ENCODE measurements at regions not wholly inside any gene's neighbourhood (a gene's known extent, or its start where the extent isn't known, plus 50 kb on each side); places are given as distances from the start of the nearest gene placed in this dataset.

GRCh38 chr17:59466946-59467801 is 98.2 kb upstream of the DHX40 start (continued):
- no peak for TF ChIP-seq NR2F1 (CRISPR knock-in tag; IDR thresholded peaks at IDR 0.05)
- no peak for TF ChIP-seq POLR2G (IDR thresholded peaks at IDR 0.05; ENCODE audit: low read depth, low read length)
- peak; percentile 48 for TF ChIP-seq SAP130 (CRISPR knock-in tag; IDR thresholded peaks at IDR 0.05; ENCODE audit: low read depth)
- TF ChIP-seq ZNF510 (CRISPR knock-in tag; IDR thresholded peaks at IDR 0.05; ENCODE audit: low read depth): no peak
- no peak for TF ChIP-seq ZSCAN30 (CRISPR knock-in tag; IDR thresholded peaks at IDR 0.05)
- no peak for TF ChIP-seq ZNF616 (CRISPR knock-in tag; IDR thresholded peaks at IDR 0.05; ENCODE audit: low read depth)
- no peak for TF ChIP-seq CC2D1A (CRISPR knock-in tag; IDR thresholded peaks at IDR 0.05)
- TF ChIP-seq ZNF20 (CRISPR knock-in tag; IDR thresholded peaks at IDR 0.05): no peak
- no peak for TF ChIP-seq ZNF691 (CRISPR knock-in tag; IDR thresholded peaks at IDR 0.05; ENCODE audit: borderline replicate concordance, low read depth)
- no peak for TF ChIP-seq CCAR2 (optimal IDR thresholded peaks at IDR 0.05; ENCODE audit: low read depth, low read length)
- TF ChIP-seq ZNF207 (IDR thresholded peaks at IDR 0.05; ENCODE audit: borderline replicate concordance): no peak
- TF ChIP-seq ZZZ3 (CRISPR knock-in tag; IDR thresholded peaks at IDR 0.05; ENCODE audit: borderline replicate concordance): no peak
- no peak for TF ChIP-seq GPN1 (CRISPR knock-in tag; IDR thresholded peaks at IDR 0.05; ENCODE audit: borderline replicate concordance)
- TF ChIP-seq MXI1 (IDR thresholded peaks at IDR 0.05; ENCODE audit: borderline replicate concordance, low read depth, low read length): no peak
- TF ChIP-seq CENPT (CRISPR knock-in tag; IDR thresholded peaks at IDR 0.05; ENCODE audit: low read depth): no peak
- TF ChIP-seq AHDC1 (CRISPR knock-in tag; IDR thresholded peaks at IDR 0.05; ENCODE audit: borderline replicate concordance): peak; percentile 52; the same call in 1 of the 2 replicates
- no peak; the same call in 1 of the 2 replicates for TF ChIP-seq MXD4 (CRISPR knock-in tag; IDR thresholded peaks at IDR 0.05)
- no peak for TF ChIP-seq MZF1 (CRISPR knock-in tag; IDR thresholded peaks at IDR 0.05; ENCODE audit: borderline replicate concordance)
- TF ChIP-seq, protein P1, sequence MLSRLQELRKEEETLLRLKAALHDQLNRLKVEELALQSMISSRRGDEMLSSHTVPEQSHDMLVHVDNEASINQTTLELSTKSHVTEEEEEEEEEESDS (CRISPR knock-in tag; IDR thresholded peaks at IDR 0.05; ENCODE audit: borderline replicate concordance): no peak
- peak; percentile 22; the same call in 1 of the 2 replicates for TF ChIP-seq SOX5 (CRISPR knock-in tag; IDR thresholded peaks at IDR 0.05; ENCODE audit: borderline replicate concordance)
